NCI-H2196 (cell line): ENCODE measurements at regions not wholly inside any gene's neighbourhood (a gene's known extent, or its start where the extent isn't known, plus 50 kb on each side); places are given as distances from the start of the nearest gene placed in this dataset.
A peak's percentile ranks its signal among the peaks of the same experiment; 100 is the strongest.

Experiments used
- DNase-seq: peaks from one replicate; lab custom pipeline; 2025; ENCODE audit not compliant: unreplicated experiment; lab: John Stamatoyannopoulos, UW

GRCh38 chr19:29371251-29372090 lies 154.3 kb upstream of the VSTM2B start:
- no peak for DNase-seq

- no peak for DNase-seq
These were observed 153.7 kb upstream of the VSTM2B start for GRCh38 chr19:29372091-29372415.

- no peak for DNase-seq
These were observed 153.3 kb upstream of the VSTM2B start for GRCh38 chr19:29372461-29372860.

- DNase-seq, result no peak
These were observed 152.6 kb upstream of the VSTM2B start for GRCh38 chr19:29372921-29373797.

GRCh38 chr19:29375429-29376119 lies 150.2 kb upstream of the VSTM2B start:
- no peak for DNase-seq

- DNase-seq, result no peak
These were observed 148.9 kb upstream of the VSTM2B start for GRCh38 chr19:29376855-29377354.

- no peak for DNase-seq
These were observed 147.7 kb upstream of the VSTM2B start for GRCh38 chr19:29378126-29378525.

- no peak for DNase-seq
These were observed 147.2 kb upstream of the VSTM2B start for GRCh38 chr19:29378543-29379080.

- no peak for DNase-seq
These were observed 146.4 kb upstream of the VSTM2B start for GRCh38 chr19:29379257-29380021.

GRCh38 chr19:29380581-29380980 lies 145.2 kb upstream of the VSTM2B start:
- DNase-seq, result no peak

GRCh38 chr19:29381353-29382203 lies 144.2 kb upstream of the VSTM2B start:
- DNase-seq, result no peak

GRCh38 chr19:29383696-29384095 lies 142.1 kb upstream of the VSTM2B start:
- DNase-seq, result no peak

GRCh38 chr19:29384656-29385055 lies 141.1 kb upstream of the VSTM2B start:
- no peak for DNase-seq

GRCh38 chr19:29385191-29385795 lies 140.5 kb upstream of the VSTM2B start:
- no peak for DNase-seq

- DNase-seq, result no peak
These were observed 138.8 kb upstream of the VSTM2B start for GRCh38 chr19:29386970-29387369.

GRCh38 chr19:29387586-29387985 lies 138.2 kb upstream of the VSTM2B start:
- no peak for DNase-seq

GRCh38 chr19:29389495-29389894 lies 136.3 kb upstream of the VSTM2B start:
- peak; percentile 26 for DNase-seq

GRCh38 chr19:29390742-29391141 lies 135.1 kb upstream of the VSTM2B start:
- no peak for DNase-seq

GRCh38 chr19:29393915-29394460 lies 131.8 kb upstream of the VSTM2B start:
- no peak for DNase-seq
